Spleen (tissue), 11 donors: ENCODE measurements at regions not wholly inside any gene's neighbourhood (a gene's known extent, or its start where the extent isn't known, plus 50 kb on each side); places are given as distances from the start of the nearest gene placed in this dataset.

Source experiments
- DNase-seq: peaks from one replicate; pipeline ENCODE4 v3.0.0-alpha.2; 2020
- H3K27ac ChIP-seq, 8 donors: fragments of 200-600 bp; sonication (generic) in 7 of 8; 1 replicate in 4 of 8; 2 replicates in 4 of 8; pipeline versions ENCODE4 v1.5.0 to v1.8.0; 2016 to 2021; ENCODE audit warnings: inconsistent platforms in 4 of 8, mild to moderate bottlenecking in 4 of 8, moderate library complexity in 1 of 8
- H3K27me3 ChIP-seq, 7 donors: fragments of 200-600 bp; sonication (generic) in 6 of 7; replicated peaks in 1 of 7; 1 replicate in 4 of 7; 2 replicates in 3 of 7; pipeline versions ENCODE4 v1.5.0 to v1.8.0; 2016 to 2021; ENCODE audit warnings: inconsistent platforms in 3 of 7, mild to moderate bottlenecking in 1 of 7
- H3K36me3 ChIP-seq, 6 donors: fragments of 200-600 bp; sonication (generic) in 5 of 6; 1 replicate in 4 of 6; 2 replicates in 2 of 6; pipeline versions ENCODE4 v1.5.0 to v1.8.0; 2016 to 2021; ENCODE audit warnings: inconsistent platforms in 2 of 6
- H3K4me1 ChIP-seq, 6 donors: fragments of 200-600 bp; sonication (generic) in 5 of 6; 1 replicate in 3 of 6; 2 replicates in 3 of 6; pipeline versions ENCODE4 v1.5.0 to v1.8.0; 2016 to 2021; ENCODE audit warnings: inconsistent platforms in 3 of 6
- H3K4me3 ChIP-seq, 8 donors: fragments of 200-600 bp; sonication (generic) in 7 of 8; 1 replicate in 4 of 8; 2 replicates in 4 of 8; pipeline versions ENCODE4 v1.5.0 to v1.8.0; 2016 to 2021; ENCODE audit warnings: inconsistent platforms in 4 of 8, mild to moderate bottlenecking in 4 of 8, moderate library complexity in 2 of 8
- H3K9me3 ChIP-seq, 8 donors: fragments of 200-600 bp; sonication (generic) in 7 of 8; 1 replicate in 4 of 8; 2 replicates in 4 of 8; pipeline versions ENCODE4 v1.5.0 to v1.8.0; 2016 to 2021; ENCODE audit warnings: inconsistent platforms in 4 of 8
- POLR2A ChIP-seq, 3 donors: fragments of 450-650 bp; IDR thresholded peaks; one replicate each; pipeline ENCODE4 v1.5.1; 2017; ENCODE audit warnings: antibody characterized with exemption in 3 of 3, mild to moderate bottlenecking in 1 of 3
- POLR2AphosphoS5 ChIP-seq, 3 donors: sonication (generic); formaldehyde crosslinking; IDR thresholded peaks; one replicate each; pipeline ENCODE4 v1.5.1; 2017; ENCODE audit warnings: antibody characterized with exemption in 3 of 3
- WGBS, 5 donors: extraction: QIAGEN DNeasy Blood & Tissue Kit in 3 of 5; methylation state at CpG; one replicate each; pipeline versions ENCODE4 v1.1.5 to v1.1.7; 2013 to 2018; 5-methylcytosine and 5-hydroxymethylcytosine counted together
- intact Hi-C: fragments of 100-400 bp; cut with DNase I; formaldehyde crosslinking; loops from one replicate; pipeline ENCODE4 v1.15.0; 2023; ENCODE audit warnings: low total_unique reads
- TF ChIP-seq, protein P1 (sequence below), 11 experiments: fragments of 200-600 bp in 7 of 11; fragments of 450-650 bp in 4 of 11; sonication (generic) in 4 of 11; IDR thresholded peaks in 8 of 11; conservative IDR thresholded peaks in 3 of 11; 1 replicate in 7 of 11; 2 replicates in 4 of 11; pipeline versions ENCODE4 v1.4.0 to v1.8.0; 2016 to 2021; ENCODE audit warnings: antibody characterized with exemption in 11 of 11, inconsistent platforms in 4 of 11, mild to moderate bottlenecking in 1 of 11
- donor health status: healthy with polysubstance abuse.
- donor health status: DM: no; HTN: no; CAD: no; lungs with moderate emphysema.
- donor health status: DM: no; HTN: no; CAD: no.
- donor health status: Bipolar disorder and iron deficiency.
- donor health status: healthy.
- donor health status: DM: no; HTN: no; CAD: no.
- donor health status: DM: yes; HTN: yes; CAD: no.

GRCh38 chr19:32201211-32201610, 144.2 kb upstream of the ZNF507 start:
- Histone ChIP-seq H3K9me3 (peaks cover 0 to 11% (median 0%) of the 10 kb centered on the region in 8 donors), H3K36me3 (no peaks in the 10 kb centered on the region)
- WGBS, 5 donors, result 76 to 94% (median 88%) methylated on average over 2 of the region's 2 CpGs

DNA sequence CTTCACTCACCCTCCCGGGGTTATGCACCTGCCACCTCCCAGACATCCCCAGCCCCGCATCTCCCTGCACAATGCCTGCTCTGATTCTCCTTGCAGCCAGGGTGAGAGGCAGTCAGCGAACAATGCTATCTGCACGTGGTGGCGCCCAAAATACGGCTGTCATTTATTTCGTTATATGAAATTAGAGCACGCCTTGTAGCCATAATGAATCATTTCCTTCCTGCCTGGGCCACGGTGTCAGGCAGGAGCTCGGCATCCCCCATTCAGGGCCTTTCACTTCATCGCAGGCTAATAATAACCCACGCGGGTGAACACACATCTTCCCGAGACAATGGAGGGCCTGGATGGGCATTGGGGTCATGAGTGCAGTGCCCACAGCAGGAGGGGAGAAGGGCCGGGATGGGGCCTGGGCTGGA, 143.8 kb upstream of the ZNF507 start:
- Histone ChIP-seq H3K27ac (no peak overlapping the region), H3K27me3 (peaks cover 0 to 40% (median 0%) of the 10 kb centered on the region in 7 donors), H3K9me3 (peaks cover 0 to 8% (median 0%) of the 10 kb centered on the region in 8 donors), H3K4me3 (no peak overlapping the region), H3K4me1 (peaks cover 0 to 10% (median 0%) of the 10 kb centered on the region in 6 donors), H3K36me3 (no peaks in the 10 kb centered on the region)
- intact Hi-C loops, result no loop called here
- TF ChIP-seq POLR2A (IDR thresholded peaks at IDR 0.05), result no peak
- no peak for TF ChIP-seq POLR2AphosphoS5 (IDR thresholded peaks at IDR 0.05)
- TF ChIP-seq, protein P1, sequence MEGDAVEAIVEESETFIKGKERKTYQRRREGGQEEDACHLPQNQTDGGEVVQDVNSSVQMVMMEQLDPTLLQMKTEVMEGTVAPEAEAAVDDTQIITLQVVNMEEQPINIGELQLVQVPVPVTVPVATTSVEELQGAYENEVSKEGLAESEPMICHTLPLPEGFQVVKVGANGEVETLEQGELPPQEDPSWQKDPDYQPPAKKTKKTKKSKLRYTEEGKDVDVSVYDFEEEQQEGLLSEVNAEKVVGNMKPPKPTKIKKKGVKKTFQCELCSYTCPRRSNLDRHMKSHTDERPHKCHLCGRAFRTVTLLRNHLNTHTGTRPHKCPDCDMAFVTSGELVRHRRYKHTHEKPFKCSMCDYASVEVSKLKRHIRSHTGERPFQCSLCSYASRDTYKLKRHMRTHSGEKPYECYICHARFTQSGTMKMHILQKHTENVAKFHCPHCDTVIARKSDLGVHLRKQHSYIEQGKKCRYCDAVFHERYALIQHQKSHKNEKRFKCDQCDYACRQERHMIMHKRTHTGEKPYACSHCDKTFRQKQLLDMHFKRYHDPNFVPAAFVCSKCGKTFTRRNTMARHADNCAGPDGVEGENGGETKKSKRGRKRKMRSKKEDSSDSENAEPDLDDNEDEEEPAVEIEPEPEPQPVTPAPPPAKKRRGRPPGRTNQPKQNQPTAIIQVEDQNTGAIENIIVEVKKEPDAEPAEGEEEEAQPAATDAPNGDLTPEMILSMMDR (IDR thresholded peaks at IDR 0.05 in 8 of 11, conservative IDR thresholded peaks at IDR 0.05 in 3 of 11), result no peak
- peak; percentile 21 for DNase-seq
- WGBS, 5 donors, result 8 to 30% (median 9%) methylated on average over 12 to 15 of the region's 15 CpGs

More at GRCh38 chr19:32201211-32201610, 144.2 kb upstream of the ZNF507 start:
- peak; percentile 22 for DNase-seq
- Histone ChIP-seq H3K4me3 (no peak overlapping the region), H3K27ac (no peak overlapping the region), H3K4me1 (peaks cover 0 to 10% (median 0%) of the 10 kb centered on the region in 6 donors), H3K27me3 (peaks cover 0 to 39% (median 0%) of the 10 kb centered on the region in 7 donors)
- intact Hi-C loops, result no loop called here
- TF ChIP-seq POLR2A (IDR thresholded peaks at IDR 0.05), result no peak

GRCh38 chr19:32202244-32202643, 143.2 kb upstream of the ZNF507 start:
- WGBS, 5 donors, result 81 to 97% (median 91%) methylated on average over 5 of the region's 5 CpGs
- Histone ChIP-seq H3K4me3 (no peak overlapping the region), H3K4me1 (peaks cover 0 to 10% (median 0%) of the 10 kb centered on the region in 6 donors), H3K36me3 (no peaks in the 10 kb centered on the region), H3K27me3 (peaks cover 0 to 38% (median 0%) of the 10 kb centered on the region in 7 donors), H3K9me3 (peaks cover 0 to 2% (median 0%) of the 10 kb centered on the region in 8 donors), H3K27ac (no peak overlapping the region)
- TF ChIP-seq POLR2A (IDR thresholded peaks at IDR 0.05) (no peak), POLR2AphosphoS5 (IDR thresholded peaks at IDR 0.05) (no peak)
- TF ChIP-seq, protein P1 (IDR thresholded peaks at IDR 0.05 in 8 of 11, conservative IDR thresholded peaks at IDR 0.05 in 3 of 11), result no peak
- intact Hi-C loops, result no loop called here
- peak; percentile 36 for DNase-seq

DNA sequence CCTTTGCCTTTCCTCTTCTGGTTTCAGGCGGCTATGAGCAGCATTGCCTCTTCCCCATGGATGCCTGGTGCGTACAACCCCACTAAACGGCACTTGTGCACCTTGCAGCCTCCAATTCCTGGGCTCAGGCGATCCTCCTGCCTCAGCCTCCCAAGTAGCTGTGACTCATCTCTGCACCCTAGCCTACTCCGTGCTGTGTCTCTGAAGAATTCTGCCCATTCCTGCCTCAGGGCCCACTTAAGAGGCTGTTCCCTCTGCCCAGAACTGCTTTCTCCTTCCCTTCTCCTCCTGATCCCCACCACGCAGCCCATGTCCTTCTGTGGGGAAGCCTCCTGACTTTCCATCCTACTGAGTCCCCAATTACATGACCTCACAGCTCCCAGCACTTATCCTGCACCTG, 142.2 kb upstream of the ZNF507 start:
- 90 to 96% (median 94%) methylated on average over 6 of the region's 6 CpGs for WGBS, 5 donors
- Histone ChIP-seq H3K27me3 (peaks cover 0 to 38% (median 0%) of the 10 kb centered on the region in 7 donors), H3K36me3 (no peaks in the 10 kb centered on the region), H3K4me1 (peaks cover 0 to 10% (median 0%) of the 10 kb centered on the region in 6 donors), H3K27ac (no peak overlapping the region), H3K4me3 (no peak overlapping the region), H3K9me3 (peaks cover 0 to 6% (median 0%) of the 10 kb centered on the region in 8 donors)
- TF ChIP-seq POLR2AphosphoS5 (IDR thresholded peaks at IDR 0.05) (no peak), POLR2A (IDR thresholded peaks at IDR 0.05) (no peak)
- TF ChIP-seq, protein P1 (IDR thresholded peaks at IDR 0.05 in 8 of 11, conservative IDR thresholded peaks at IDR 0.05 in 3 of 11), result no peak
- DNase-seq, result peak; percentile 21
- intact Hi-C loops, result no loop called here
